K562 (cell line): ENCODE measurements at regions not wholly inside any gene's neighbourhood (a gene's known extent, or its start where the extent isn't known, plus 50 kb on each side); places are given as distances from the start of the nearest gene placed in this dataset.

Experiments
- ATAC-seq: fragments of 200-7000 bp; cut with Tn5 transposase; 3 replicates; pipeline ENCODE4 v1.9.1; 2020; ENCODE audit warnings: moderate library complexity
- BruUV-seq: library from RNA; stranded (reverse); fragments of 400-500 nt; replicated peaks from 2 replicates; lab custom pipeline; 2021; lab: Mats Ljungman, UMichigan
- CTCF ChIA-PET: fragments of 300-600 bp; formaldehyde crosslinking; extraction: SDS; loops from one replicate; lab custom pipeline; 2021; ENCODE audit warnings: low intra/inter-chr PET ratio; lab: Yijun Ruan, JAX
- POLR2A ChIA-PET: fragments of 300-600, 350-650 bp; sonication (Branson Sonifier 250); formaldehyde crosslinking; extraction: SDS; loops from one replicate; lab custom pipeline; 2021; ENCODE audit warnings: antibody characterized with exemption, inconsistent platforms; lab: Yijun Ruan, JAX
- DNase-seq, 4 experiments: peaks; one replicate each; pipeline versions ENCODE4 v3.0.0 to v3.0.0-alpha.2; 2011 to 2018; ENCODE audit warnings: low spot score in 3 of 4, mixed read lengths in 3 of 4; ENCODE audit errors: extremely low read depth in 1 of 4
- FAIRE-seq: peaks from 2 replicates; lab custom pipeline; 2011; peaks lifted over from hg19 to GRCh38; lab: Jason Lieb, UNC
- H2AFZ ChIP-seq: 2 replicates; pipeline ENCODE4 v1.6.0; 2011; ENCODE audit warnings: low read depth, low read length, control low read depth, inconsistent platforms
- H3K27ac ChIP-seq: fragments of 200-600 bp; 3 replicates; pipeline ENCODE4 v1.8.0; 2011; ENCODE audit warnings: low read depth, mild to moderate bottlenecking, control low read depth, inconsistent platforms, low read length, moderate library complexity, mixed read lengths; ENCODE audit errors: extremely low read depth
- H3K27me3 ChIP-seq, 2 experiments: fragments of 300-600 bp in 1 of 2; 2 replicates in 1 of 2; 3 replicates in 1 of 2; pipeline versions ENCODE4 v1.6.0 to v1.8.0; 2011; ENCODE audit warnings: inconsistent platforms in 2 of 2, low read length in 2 of 2, mild to moderate bottlenecking in 1 of 2, mixed read lengths in 1 of 2, moderate library complexity in 1 of 2; ENCODE audit not compliant: control insufficient read depth in 2 of 2, insufficient read depth in 2 of 2
- H3K36me3 ChIP-seq: fragments of 300-600 bp; 3 replicates; pipeline ENCODE4 v1.8.0; 2011; ENCODE audit warnings: mild to moderate bottlenecking, low read length, inconsistent platforms; ENCODE audit not compliant: control insufficient read depth, insufficient read depth
- H3K4me1 ChIP-seq, 2 experiments: fragments of 200-600 bp in 1 of 2; replicated peaks in 1 of 2; 2 replicates in 1 of 2; 3 replicates in 1 of 2; pipeline versions ENCODE4 v1.5.1 to v1.8.0; 2011; ENCODE audit warnings: inconsistent platforms in 2 of 2, low read length in 2 of 2, mild to moderate bottlenecking in 1 of 2, mixed read lengths in 1 of 2, moderate library complexity in 1 of 2; ENCODE audit not compliant: control insufficient read depth in 2 of 2, insufficient read depth in 2 of 2
- H3K4me2 ChIP-seq: 2 replicates; pipeline ENCODE4 v1.6.1; 2011; ENCODE audit warnings: low read length, control low read depth, inconsistent platforms, mixed read lengths; ENCODE audit not compliant: insufficient read depth
- H3K4me3 ChIP-seq: fragments of 200-600 bp; sonication (generic), shearing (Covaris generic); 2 replicates; pipeline ENCODE4 v1.5.1; 2016; ENCODE audit warnings: control low read depth, inconsistent platforms
- H3K79me2 ChIP-seq: fragments of 200-600 bp; 3 replicates; pipeline ENCODE4 v1.8.0; 2011; ENCODE audit warnings: low read length, inconsistent platforms; ENCODE audit not compliant: control insufficient read depth, insufficient read depth
- H3K9ac ChIP-seq, 2 experiments: 2 replicates each; pipeline versions ENCODE4 v1.6.0 to v1.6.1; 2011; ENCODE audit warnings: low read depth in 2 of 2, low read length in 2 of 2, control low read depth in 1 of 2, inconsistent platforms in 1 of 2, mild to moderate bottlenecking in 1 of 2, mixed read lengths in 1 of 2; ENCODE audit not compliant: insufficient read depth in 1 of 2
- H3K9me1 ChIP-seq: one replicate; pipeline ENCODE4 v1.6.0; 2011; ENCODE audit warnings: inconsistent platforms, mild to moderate bottlenecking, low read length, moderate library complexity; ENCODE audit not compliant: control insufficient read depth, insufficient read depth
- H3K9me3 ChIP-seq: replicated peaks from 2 replicates; pipeline ENCODE4 v1.5.1; 2011; ENCODE audit warnings: low read depth, low read length, inconsistent platforms; ENCODE audit not compliant: control insufficient read depth, insufficient read depth
- H4K20me1 ChIP-seq: replicated peaks from 2 replicates; pipeline ENCODE4 v1.6.1; 2011; ENCODE audit warnings: low read length, inconsistent platforms, mixed read lengths; ENCODE audit not compliant: control insufficient read depth, insufficient read depth
- ATF1 ChIP-seq, 2 experiments: fragments of 450-650 bp in 1 of 2; IDR thresholded peaks; 2 replicates each; pipeline ENCODE4 v1.6.1; 2016; ENCODE audit warnings: missing compliant biosample characterization in 1 of 2, missing genetic modification characterization in 1 of 2
- CHD1 ChIP-seq: fragments of 200-600 bp; sonication (generic); IDR thresholded peaks from one replicate; pipeline ENCODE4 v1.6.1; 2012; ENCODE audit warnings: mild to moderate bottlenecking, moderate library complexity, low read length, inconsistent platforms
- CHD2 ChIP-seq: IDR thresholded peaks from 2 replicates; pipeline ENCODE4 v1.6.1; 2011; ENCODE audit warnings: low read depth, low read length
- DNMT1 ChIP-seq: fragments of 450-650 bp; IDR thresholded peaks from 2 replicates; pipeline ENCODE4 v1.6.1; 2016; ENCODE audit warnings: antibody characterized with exemption, mild to moderate bottlenecking
- ESRRA ChIP-seq: fragments of 450-650 bp; IDR thresholded peaks from 2 replicates; pipeline ENCODE4 v1.6.1; 2014; ENCODE audit warnings: low read depth, mild to moderate bottlenecking, moderate library complexity, borderline replicate concordance
- HDAC2 ChIP-seq: fragments of 450-650 bp; IDR thresholded peaks from 2 replicates; pipeline ENCODE4 v1.6.1; 2016; ENCODE audit warnings: mild to moderate bottlenecking
- ILF3 ChIP-seq: fragments of 450-650 bp; IDR thresholded peaks from 2 replicates; pipeline ENCODE4 v1.6.1; 2018; ENCODE audit warnings: antibody characterized with exemption, mild to moderate bottlenecking, moderate library complexity, borderline replicate concordance
- KAT7 ChIP-seq: sonication (generic); formaldehyde crosslinking; IDR thresholded peaks from 2 replicates; pipeline ENCODE4 v1.8.0; 2022; ENCODE audit warnings: missing genetic modification reagents, mild to moderate bottlenecking, borderline replicate concordance
- MCM7 ChIP-seq, 2 experiments: fragments of 450-650 bp; IDR thresholded peaks; 2 replicates each; pipeline ENCODE4 v1.6.1; 2016 to 2018
- NFE2 ChIP-seq: IDR thresholded peaks from 2 replicates; pipeline ENCODE4 v1.6.1; 2014; ENCODE audit warnings: antibody characterized with exemption, low read depth
- POLR2AphosphoS5 ChIP-seq: IDR thresholded peaks from 2 replicates; pipeline ENCODE4 v1.6.1; 2011; ENCODE audit warnings: mild to moderate bottlenecking, low read depth, low read length, moderate library complexity; ENCODE audit not compliant: control insufficient read depth, insufficient read depth
- RBM14 ChIP-seq: fragments of 200-400 bp; formaldehyde crosslinking; IDR thresholded peaks from 2 replicates; pipeline ENCODE4 v1.6.1; 2018; ENCODE audit warnings: low read depth, mild to moderate bottlenecking, low read length, moderate library complexity, borderline replicate concordance; ENCODE audit not compliant: insufficient read depth
- SMARCC2 ChIP-seq: fragments of 450-650 bp; IDR thresholded peaks from 2 replicates; pipeline ENCODE4 v1.6.1; 2017; ENCODE audit warnings: antibody characterized with exemption, moderate library complexity, mild to moderate bottlenecking, low read depth
- SP2 ChIP-seq: IDR thresholded peaks from 2 replicates; pipeline ENCODE4 v1.6.1; 2011; ENCODE audit warnings: mild to moderate bottlenecking, low read depth, low read length, moderate library complexity; ENCODE audit not compliant: poor library complexity, severe bottlenecking; ENCODE audit errors: extremely low read depth
- STAT5A ChIP-seq: IDR thresholded peaks from 2 replicates; pipeline ENCODE4 v1.6.1; 2012; ENCODE audit warnings: low read length, inconsistent platforms, borderline replicate concordance
- ZNF695 ChIP-seq: fragments of 450-650 bp; formaldehyde crosslinking; IDR thresholded peaks from 2 replicates; pipeline ENCODE4 v1.4.0; 2020; ENCODE audit warnings: mild to moderate bottlenecking, moderate library complexity
- WGBS: fragments of 100-300 bp; shearing (Covaris generic); methylation state at CpG from one replicate; pipeline ENCODE4 v1.1.6; 2016; ENCODE audit warnings: low coverage, mixed read lengths; ENCODE audit not compliant: insufficient coverage; ENCODE audit errors: missing lambda C conversion rate; 5-methylcytosine and 5-hydroxymethylcytosine counted together
- in situ Hi-C: fragments of 300-500 bp; cut with MboI; formaldehyde crosslinking; loops from 4 replicates; pipeline ENCODE4 v1.15.0; 2018; ENCODE audit warnings: inconsistent platforms, mixed read lengths
- intact Hi-C: fragments of 100-400 bp; cut with micrococcal nuclease; formaldehyde crosslinking; loops from 2 replicates; pipeline ENCODE4 v1.14.2; 2022
- TF ChIP-seq, protein P1 (sequence below): sonication (generic); formaldehyde crosslinking; IDR thresholded peaks from 2 replicates; pipeline ENCODE4 v1.8.0; 2022; ENCODE audit warnings: mild to moderate bottlenecking, missing genetic modification reagents
- TF ChIP-seq, protein P2 (sequence below): sonication (generic); formaldehyde crosslinking; IDR thresholded peaks from 2 replicates; pipeline ENCODE4 v1.8.1; 2023; ENCODE audit warnings: mild to moderate bottlenecking, missing genetic modification reagents

DNA sequence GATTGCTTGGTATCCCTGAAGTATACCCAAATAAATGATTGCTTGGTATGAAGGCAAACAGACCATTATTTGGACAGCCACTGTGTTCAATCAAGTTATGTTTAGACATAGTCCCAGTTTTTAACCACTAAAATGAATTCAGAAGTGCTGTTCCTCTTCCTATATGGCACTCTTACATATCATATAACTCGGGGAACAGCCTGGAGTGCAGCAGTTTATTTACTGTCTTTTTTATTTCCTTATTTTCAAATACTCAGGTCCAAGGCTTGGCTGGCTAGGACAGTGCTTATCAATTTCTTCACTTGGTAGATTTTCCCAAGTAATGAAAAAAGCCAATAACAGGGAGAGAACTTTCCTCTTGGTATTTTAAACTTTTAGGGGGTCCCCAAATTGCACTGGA is 58.6 kb upstream of the CCDC112 start:
- no peaks in the 10 kb centered on the region for H3K9me3 ChIP-seq
- ChIA-PET POLR2A (no interaction called here), CTCF (no interaction called here)
- peaks cover 0 to 5% of the 10 kb centered on the region in 2 experiments; a peak in 2 of 5 replicates for H3K4me1 ChIP-seq
- DNase-seq (no peak), ATAC-seq (no peak), FAIRE-seq (no peak)
- H3K79me2 ChIP-seq: no peaks in the 10 kb centered on the region
- no peaks in the 10 kb centered on the region for H3K27me3 ChIP-seq
- H3K4me3 ChIP-seq: no peak overlapping the region
- H2AFZ ChIP-seq: no peak overlapping the region
- no TSS peak for BruUV-seq
- H3K9ac ChIP-seq: no peak overlapping the region
- H4K20me1 ChIP-seq: no peaks in the 10 kb centered on the region
- H3K4me2 ChIP-seq: no peak overlapping the region
- WGBS: 0% methylated on average over 1 of the region's 1 CpG
- TF ChIP-seq ESRRA (no peak), SP2 (no peak), NFE2 (no peak), POLR2AphosphoS5 (no peak), SMARCC2 (no peak), KAT7 (CRISPR knock-in tag) (no peak), RBM14 (no peak), STAT5A (no peak), ATF1 (CRISPR knock-in tag; IDR thresholded peaks at IDR 0.05) (no peak), ATF1 (tag; IDR thresholded peaks at IDR 0.05) (no peak), CHD1 (no peak), ILF3 (no peak), CHD2 (no peak), MCM7 (IDR thresholded peaks at IDR 0.05) (no peak), ZNF695 (CRISPR knock-in tag) (no peak), HDAC2 (no peak), DNMT1 (no peak)
- TF ChIP-seq, protein P1, sequence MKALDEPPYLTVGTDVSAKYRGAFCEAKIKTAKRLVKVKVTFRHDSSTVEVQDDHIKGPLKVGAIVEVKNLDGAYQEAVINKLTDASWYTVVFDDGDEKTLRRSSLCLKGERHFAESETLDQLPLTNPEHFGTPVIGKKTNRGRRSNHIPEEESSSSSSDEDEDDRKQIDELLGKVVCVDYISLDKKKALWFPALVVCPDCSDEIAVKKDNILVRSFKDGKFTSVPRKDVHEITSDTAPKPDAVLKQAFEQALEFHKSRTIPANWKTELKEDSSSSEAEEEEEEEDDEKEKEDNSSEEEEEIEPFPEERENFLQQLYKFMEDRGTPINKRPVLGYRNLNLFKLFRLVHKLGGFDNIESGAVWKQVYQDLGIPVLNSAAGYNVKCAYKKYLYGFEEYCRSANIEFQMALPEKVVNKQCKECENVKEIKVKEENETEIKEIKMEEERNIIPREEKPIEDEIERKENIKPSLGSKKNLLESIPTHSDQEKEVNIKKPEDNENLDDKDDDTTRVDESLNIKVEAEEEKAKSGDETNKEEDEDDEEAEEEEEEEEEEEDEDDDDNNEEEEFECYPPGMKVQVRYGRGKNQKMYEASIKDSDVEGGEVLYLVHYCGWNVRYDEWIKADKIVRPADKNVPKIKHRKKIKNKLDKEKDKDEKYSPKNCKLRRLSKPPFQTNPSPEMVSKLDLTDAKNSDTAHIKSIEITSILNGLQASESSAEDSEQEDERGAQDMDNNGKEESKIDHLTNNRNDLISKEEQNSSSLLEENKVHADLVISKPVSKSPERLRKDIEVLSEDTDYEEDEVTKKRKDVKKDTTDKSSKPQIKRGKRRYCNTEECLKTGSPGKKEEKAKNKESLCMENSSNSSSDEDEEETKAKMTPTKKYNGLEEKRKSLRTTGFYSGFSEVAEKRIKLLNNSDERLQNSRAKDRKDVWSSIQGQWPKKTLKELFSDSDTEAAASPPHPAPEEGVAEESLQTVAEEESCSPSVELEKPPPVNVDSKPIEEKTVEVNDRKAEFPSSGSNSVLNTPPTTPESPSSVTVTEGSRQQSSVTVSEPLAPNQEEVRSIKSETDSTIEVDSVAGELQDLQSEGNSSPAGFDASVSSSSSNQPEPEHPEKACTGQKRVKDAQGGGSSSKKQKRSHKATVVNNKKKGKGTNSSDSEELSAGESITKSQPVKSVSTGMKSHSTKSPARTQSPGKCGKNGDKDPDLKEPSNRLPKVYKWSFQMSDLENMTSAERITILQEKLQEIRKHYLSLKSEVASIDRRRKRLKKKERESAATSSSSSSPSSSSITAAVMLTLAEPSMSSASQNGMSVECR: no peak
- TF ChIP-seq, protein P2, sequence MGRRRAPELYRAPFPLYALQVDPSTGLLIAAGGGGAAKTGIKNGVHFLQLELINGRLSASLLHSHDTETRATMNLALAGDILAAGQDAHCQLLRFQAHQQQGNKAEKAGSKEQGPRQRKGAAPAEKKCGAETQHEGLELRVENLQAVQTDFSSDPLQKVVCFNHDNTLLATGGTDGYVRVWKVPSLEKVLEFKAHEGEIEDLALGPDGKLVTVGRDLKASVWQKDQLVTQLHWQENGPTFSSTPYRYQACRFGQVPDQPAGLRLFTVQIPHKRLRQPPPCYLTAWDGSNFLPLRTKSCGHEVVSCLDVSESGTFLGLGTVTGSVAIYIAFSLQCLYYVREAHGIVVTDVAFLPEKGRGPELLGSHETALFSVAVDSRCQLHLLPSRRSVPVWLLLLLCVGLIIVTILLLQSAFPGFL: no peak
- no peaks in the 10 kb centered on the region for H3K9me1 ChIP-seq
- in situ Hi-C loops: no loop called here
- no peak overlapping the region for H3K27ac ChIP-seq
- H3K36me3 ChIP-seq: no peaks in the 10 kb centered on the region
- intact Hi-C loops: no loop called here
